GM12892 (cell line): ENCODE measurements at regions not wholly inside any gene's neighbourhood (a gene's known extent, or its start where the extent isn't known, plus 50 kb on each side); places are given as distances from the start of the nearest gene placed in this dataset.

Experiments
- POLR2A ChIP-seq: IDR thresholded peaks from 2 replicates; pipeline ENCODE4 v1.6.1; 2011; ENCODE audit warnings: low read depth, low read length, control low read depth
- POLR2AphosphoS5 ChIP-seq: IDR thresholded peaks from 2 replicates; pipeline ENCODE4 v1.6.1; 2011; ENCODE audit warnings: low read depth, low read length, control low read depth
- TAF1 ChIP-seq: IDR thresholded peaks from 2 replicates; pipeline ENCODE4 v1.6.1; 2011; ENCODE audit warnings: low read depth, mild to moderate bottlenecking, control low read depth, low read length, borderline replicate concordance

- TF ChIP-seq POLR2AphosphoS5 (no peak), TAF1 (no peak), POLR2A (no peak)
These were observed 154.0 kb upstream of the FOXK1 start for GRCh38 chr7:4527988-4528636.
